ENCODE measurements at regions not wholly inside any gene's neighbourhood (a gene's known extent, or its start where the extent isn't known, plus 50 kb on each side); places are given as distances from the start of the nearest gene placed in this dataset.
"Not testable (repeated sequence)": the region's sequence is repeated elsewhere in the genome, so short reads cannot be mapped to it uniquely, and the experiment has no call there.

DNA sequence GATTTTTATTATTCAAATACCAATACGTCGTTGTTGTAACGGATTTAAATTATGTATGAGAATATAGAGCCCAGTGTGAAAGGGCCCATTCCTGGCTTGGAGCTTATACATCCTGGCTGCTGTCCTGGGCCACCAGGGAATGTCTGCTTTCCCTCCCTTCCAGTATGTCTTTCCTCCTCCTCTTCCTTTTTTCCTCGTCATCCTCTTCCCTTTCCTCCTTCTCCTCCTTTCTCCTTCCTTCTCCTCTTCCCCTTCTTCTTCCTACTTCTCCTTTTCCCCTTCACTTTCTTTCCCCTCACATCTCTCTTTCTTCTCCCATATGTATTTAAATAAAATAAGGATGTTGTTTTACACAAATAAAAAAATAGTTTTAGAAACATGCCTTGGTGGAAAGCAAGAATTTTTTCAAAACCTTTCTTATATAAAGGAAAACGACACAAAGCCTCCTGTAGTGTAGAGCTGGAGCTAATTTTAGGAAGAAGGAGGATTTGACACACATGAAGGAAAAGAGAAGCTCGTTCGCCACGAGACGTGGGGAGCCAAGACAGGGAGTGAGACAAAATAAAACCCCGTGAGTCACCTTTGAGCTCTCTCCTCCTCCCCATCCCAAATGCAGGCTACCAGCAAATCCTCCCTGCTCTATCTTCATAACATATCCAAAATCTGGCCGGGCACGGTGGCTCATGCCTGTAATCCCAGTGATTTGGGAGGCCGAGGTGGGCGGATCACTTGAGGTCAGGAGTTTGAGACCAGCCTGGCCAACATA, 301.1 kb upstream of the LYZL1 start:
- Histone ChIP-seq H3K4me3 (ENCODE audit: low read depth in 1 of 2, low read length in 2 of 2) (no peak overlapping the region), H3K27me3 (ENCODE audit: control insufficient read depth in 1 of 2, insufficient read depth in 2 of 2, low read length in 2 of 2) (no peaks in the 10 kb centered on the region), H3K36me3 (ENCODE audit: insufficient read depth, low read length) (no peaks in the 10 kb centered on the region), H3K9me3 (ENCODE audit: low read length) (no peaks in the 10 kb centered on the region), H3K27ac (ENCODE audit: low read depth, low read length) (no peak overlapping the region), H3K4me1 (ENCODE audit: insufficient read depth, low read length) (peaks cover 6% of the 10 kb centered on the region), H3K9ac (ENCODE audit: low read length) (no peak overlapping the region)

DNA sequence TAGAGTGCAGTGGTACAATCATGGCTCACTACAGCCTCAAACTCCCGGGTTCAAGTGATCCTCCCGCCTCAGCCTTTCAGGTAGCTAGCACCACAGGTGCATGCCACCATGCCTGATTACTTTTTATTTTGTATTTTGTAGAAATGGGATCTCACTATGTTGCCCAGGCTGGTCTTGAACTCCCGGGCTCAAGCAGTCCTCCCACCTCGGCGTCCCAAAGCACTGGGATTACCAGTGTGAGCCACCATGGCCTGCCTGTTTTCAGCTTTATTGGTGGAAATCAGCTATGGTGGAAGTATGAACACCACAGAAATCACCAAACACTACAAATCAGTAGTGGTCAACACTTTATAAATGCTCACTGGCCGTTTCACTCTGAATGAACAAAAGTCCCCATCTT, 299.9 kb upstream of the LYZL1 start:
- no peak overlapping the region for H3K9ac ChIP-seq (ENCODE audit: low read length)
- no peak overlapping the region for H3K4me3 ChIP-seq (ENCODE audit: low read depth in 1 of 2, low read length in 2 of 2)
- H3K36me3 ChIP-seq (ENCODE audit: insufficient read depth, low read length): no peaks in the 10 kb centered on the region
- no peaks in the 10 kb centered on the region for H3K9me3 ChIP-seq (ENCODE audit: low read length)
- H3K4me1 ChIP-seq (ENCODE audit: insufficient read depth, low read length): peaks cover 5% of the 10 kb centered on the region
- H3K27me3 ChIP-seq (ENCODE audit: control insufficient read depth in 1 of 2, insufficient read depth in 2 of 2, low read length in 2 of 2): no peaks in the 10 kb centered on the region
- H3K27ac ChIP-seq (ENCODE audit: low read depth, low read length): no peak overlapping the region

DNA sequence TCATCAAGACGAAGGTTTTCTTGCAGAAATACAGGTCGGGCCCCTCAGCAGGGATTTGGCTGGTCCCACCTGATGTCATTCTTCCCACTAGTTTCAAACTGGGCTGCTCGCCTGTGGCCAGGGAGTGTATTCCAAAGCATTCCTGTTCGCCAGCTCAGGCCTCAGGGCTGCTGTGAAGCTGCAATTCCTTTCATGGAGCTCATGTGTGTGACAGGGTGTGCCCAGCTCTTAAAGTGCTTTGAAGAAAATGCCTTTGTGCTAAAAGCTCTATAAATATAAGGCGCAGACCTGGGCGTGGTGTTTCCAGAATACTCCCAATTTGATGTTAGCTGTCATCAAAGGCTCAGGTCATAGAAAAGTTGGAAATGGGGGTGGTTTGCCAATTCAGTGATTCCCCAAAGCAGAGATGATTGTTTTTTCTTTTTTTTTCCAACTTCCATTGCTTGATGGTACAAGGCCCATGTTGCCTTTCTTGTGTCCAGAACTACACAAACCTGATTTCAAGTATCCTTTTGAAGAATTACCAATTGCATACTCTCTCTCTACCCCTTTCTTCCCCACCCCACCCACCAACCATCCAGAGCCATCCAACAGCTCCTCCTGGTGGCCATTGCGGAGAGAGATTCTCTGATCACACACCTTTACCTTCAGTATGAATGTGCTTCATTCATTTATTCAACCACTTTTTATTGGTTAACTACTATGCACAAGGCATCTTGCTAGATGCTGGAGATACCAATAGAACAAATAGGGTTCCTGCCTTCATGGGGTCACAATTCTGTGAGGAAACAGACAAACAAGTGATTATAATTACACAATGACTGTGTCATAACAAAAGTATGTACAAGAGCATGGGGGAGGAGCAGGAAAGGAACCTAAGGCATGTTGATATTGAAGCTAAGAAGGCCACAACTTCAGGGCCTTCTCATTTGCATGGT, 297.3 kb upstream of the LYZL1 start:
- no peak overlapping the region for H3K27ac ChIP-seq (ENCODE audit: low read depth, low read length)
- H3K4me3 ChIP-seq (ENCODE audit: low read depth in 1 of 2, low read length in 2 of 2): no peak overlapping the region
- no peaks in the 10 kb centered on the region for H3K4me1 ChIP-seq (ENCODE audit: insufficient read depth, low read length)
- H3K9ac ChIP-seq (ENCODE audit: low read length): no peak overlapping the region
- no peaks in the 10 kb centered on the region for H3K9me3 ChIP-seq (ENCODE audit: low read length)
- no peaks in the 10 kb centered on the region for H3K36me3 ChIP-seq (ENCODE audit: insufficient read depth, low read length)
- H3K27me3 ChIP-seq (ENCODE audit: control insufficient read depth in 1 of 2, insufficient read depth in 2 of 2, low read length in 2 of 2): no peaks in the 10 kb centered on the region

DNA sequence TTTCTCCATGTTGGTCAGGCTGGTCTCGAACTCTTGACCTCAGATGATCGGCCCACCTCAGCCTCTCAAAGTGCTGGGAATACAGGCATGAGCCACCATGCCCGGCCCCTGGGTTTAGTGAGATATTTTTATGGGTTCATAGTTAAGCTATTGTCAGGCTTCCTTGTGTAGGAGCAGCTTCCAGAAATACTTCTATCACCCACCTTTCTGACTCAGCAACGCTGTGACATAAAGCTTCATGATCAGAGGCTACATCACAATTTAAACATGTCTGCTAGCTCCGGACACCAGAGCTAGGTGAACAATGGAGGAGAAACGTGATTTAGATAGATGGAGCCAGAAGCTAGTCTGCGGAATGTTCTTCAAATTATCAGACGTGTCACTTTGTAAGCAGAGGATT, 295.8 kb upstream of the LYZL1 start:
- Histone ChIP-seq H3K4me1 (ENCODE audit: insufficient read depth, low read length) (no peaks in the 10 kb centered on the region), H3K4me3 (ENCODE audit: low read depth in 1 of 2, low read length in 2 of 2) (no peak overlapping the region), H3K36me3 (ENCODE audit: insufficient read depth, low read length) (no peaks in the 10 kb centered on the region), H3K27ac (ENCODE audit: low read depth, low read length) (no peak overlapping the region), H3K9me3 (ENCODE audit: low read length) (no peaks in the 10 kb centered on the region), H3K9ac (ENCODE audit: low read length) (no peak overlapping the region), H3K27me3 (ENCODE audit: control insufficient read depth in 1 of 2, insufficient read depth in 2 of 2, low read length in 2 of 2) (no peaks in the 10 kb centered on the region)

DNA sequence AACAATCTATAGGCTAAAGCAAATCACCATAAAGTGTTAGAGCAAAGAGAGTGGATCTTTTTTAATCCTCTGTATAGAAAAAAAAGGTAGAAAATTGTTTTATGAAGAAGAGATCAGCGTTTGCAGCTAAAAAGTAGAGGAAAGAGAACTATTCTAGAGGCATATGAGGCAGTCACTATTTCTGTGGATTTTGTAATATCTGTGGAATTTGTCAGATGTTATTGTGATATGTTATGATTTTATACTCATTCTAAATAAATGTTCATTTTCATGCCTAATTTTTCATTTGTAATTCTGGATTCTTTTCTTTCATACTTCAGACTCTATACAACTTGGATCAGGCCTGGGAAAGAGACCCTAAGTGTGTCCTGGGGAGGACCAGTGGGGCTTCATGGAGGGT, 295.0 kb upstream of the LYZL1 start:
- H3K9ac ChIP-seq (ENCODE audit: low read length): no peak overlapping the region
- no peaks in the 10 kb centered on the region for H3K27me3 ChIP-seq (ENCODE audit: control insufficient read depth in 1 of 2, insufficient read depth in 2 of 2, low read length in 2 of 2)
- H3K36me3 ChIP-seq (ENCODE audit: insufficient read depth, low read length): no peaks in the 10 kb centered on the region
- no peak overlapping the region for H3K27ac ChIP-seq (ENCODE audit: low read depth, low read length)
- H3K4me1 ChIP-seq (ENCODE audit: insufficient read depth, low read length): no peaks in the 10 kb centered on the region
- H3K9me3 ChIP-seq (ENCODE audit: low read length): no peaks in the 10 kb centered on the region
- no peak overlapping the region for H3K4me3 ChIP-seq (ENCODE audit: low read depth in 1 of 2, low read length in 2 of 2)

DNA sequence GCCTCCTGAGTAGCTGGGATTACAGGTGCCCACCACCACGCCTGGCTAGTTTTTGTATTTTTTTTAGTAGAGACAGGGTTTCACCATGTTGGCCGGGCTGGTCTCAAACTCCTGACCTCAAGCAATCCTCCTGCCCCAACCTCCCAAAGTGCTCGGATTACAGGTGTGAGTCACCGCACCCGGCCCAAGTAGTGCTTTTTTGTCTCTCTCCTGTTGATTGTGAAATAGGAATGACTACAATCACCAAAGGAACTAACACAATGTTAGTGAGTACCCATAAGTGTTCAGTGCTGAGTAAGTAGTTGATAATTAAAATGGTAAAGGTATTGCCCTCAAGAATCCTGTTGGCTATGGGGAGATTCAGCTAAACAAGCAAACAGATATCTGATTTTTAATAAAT, 294.1 kb upstream of the LYZL1 start:
- H3K9ac ChIP-seq (ENCODE audit: low read length); H3K9me3 ChIP-seq (ENCODE audit: low read length); H3K36me3 ChIP-seq (ENCODE audit: insufficient read depth, low read length); H3K27ac ChIP-seq (ENCODE audit: low read depth, low read length); H3K27me3 ChIP-seq (ENCODE audit: control insufficient read depth in 1 of 2, insufficient read depth in 2 of 2, low read length in 2 of 2); H3K4me3 ChIP-seq (ENCODE audit: low read depth in 1 of 2, low read length in 2 of 2); H3K4me1 ChIP-seq (ENCODE audit: insufficient read depth, low read length): not testable (repeated sequence)

DNA sequence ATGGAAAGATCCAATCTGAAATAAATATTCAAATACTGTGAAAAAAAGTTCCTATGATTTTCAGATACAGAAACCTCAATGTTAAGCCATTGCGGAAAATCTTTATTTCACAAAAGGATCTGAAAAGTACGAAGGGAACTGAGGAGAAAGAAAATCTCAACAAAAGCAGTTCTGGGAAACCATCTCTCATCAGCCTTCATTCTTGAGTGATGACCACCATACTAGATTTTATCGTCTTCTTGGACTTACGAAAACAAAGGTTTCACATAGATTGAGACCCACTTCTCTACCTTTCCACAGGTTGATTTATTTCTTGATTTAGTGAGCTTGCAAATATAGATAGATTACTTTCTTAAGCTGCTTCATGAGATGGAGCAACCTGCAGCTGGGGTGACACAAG, 293.4 kb upstream of the LYZL1 start:
- H3K27ac ChIP-seq (ENCODE audit: low read depth, low read length): no peak overlapping the region
- H3K9me3 ChIP-seq (ENCODE audit: low read length): no peaks in the 10 kb centered on the region
- no peaks in the 10 kb centered on the region for H3K36me3 ChIP-seq (ENCODE audit: insufficient read depth, low read length)
- H3K4me3 ChIP-seq (ENCODE audit: low read depth in 1 of 2, low read length in 2 of 2): no peak overlapping the region
- no peaks in the 10 kb centered on the region for H3K27me3 ChIP-seq (ENCODE audit: control insufficient read depth in 1 of 2, insufficient read depth in 2 of 2, low read length in 2 of 2)
- no peak overlapping the region for H3K9ac ChIP-seq (ENCODE audit: low read length)
- no peaks in the 10 kb centered on the region for H3K4me1 ChIP-seq (ENCODE audit: insufficient read depth, low read length)

DNA sequence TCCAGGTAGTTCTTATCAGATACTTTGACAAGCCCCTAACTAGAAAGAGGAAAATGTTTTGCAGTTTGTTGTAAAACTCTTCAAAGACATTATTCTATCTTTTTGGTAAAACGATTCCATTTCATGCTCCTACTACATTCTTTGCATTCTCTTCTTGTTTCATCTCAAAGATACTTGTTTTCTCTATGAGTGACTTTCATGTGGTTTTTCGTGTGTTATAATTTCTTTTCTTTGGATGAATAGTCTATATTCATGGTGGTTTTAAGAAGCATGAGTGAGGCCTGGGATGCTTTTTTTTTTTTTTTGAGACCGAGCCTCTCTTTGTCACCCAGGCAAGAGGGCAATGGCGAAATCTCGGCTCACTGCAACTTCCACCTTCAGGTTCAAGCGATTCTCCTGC, 292.5 kb upstream of the LYZL1 start:
- Histone ChIP-seq H3K4me3 (ENCODE audit: low read depth in 1 of 2, low read length in 2 of 2) (no peak overlapping the region), H3K9me3 (ENCODE audit: low read length) (no peaks in the 10 kb centered on the region), H3K4me1 (ENCODE audit: insufficient read depth, low read length) (no peaks in the 10 kb centered on the region), H3K36me3 (ENCODE audit: insufficient read depth, low read length) (no peaks in the 10 kb centered on the region), H3K9ac (ENCODE audit: low read length) (no peak overlapping the region), H3K27ac (ENCODE audit: low read depth, low read length) (no peak overlapping the region), H3K27me3 (ENCODE audit: control insufficient read depth in 1 of 2, insufficient read depth in 2 of 2, low read length in 2 of 2) (no peaks in the 10 kb centered on the region)

DNA sequence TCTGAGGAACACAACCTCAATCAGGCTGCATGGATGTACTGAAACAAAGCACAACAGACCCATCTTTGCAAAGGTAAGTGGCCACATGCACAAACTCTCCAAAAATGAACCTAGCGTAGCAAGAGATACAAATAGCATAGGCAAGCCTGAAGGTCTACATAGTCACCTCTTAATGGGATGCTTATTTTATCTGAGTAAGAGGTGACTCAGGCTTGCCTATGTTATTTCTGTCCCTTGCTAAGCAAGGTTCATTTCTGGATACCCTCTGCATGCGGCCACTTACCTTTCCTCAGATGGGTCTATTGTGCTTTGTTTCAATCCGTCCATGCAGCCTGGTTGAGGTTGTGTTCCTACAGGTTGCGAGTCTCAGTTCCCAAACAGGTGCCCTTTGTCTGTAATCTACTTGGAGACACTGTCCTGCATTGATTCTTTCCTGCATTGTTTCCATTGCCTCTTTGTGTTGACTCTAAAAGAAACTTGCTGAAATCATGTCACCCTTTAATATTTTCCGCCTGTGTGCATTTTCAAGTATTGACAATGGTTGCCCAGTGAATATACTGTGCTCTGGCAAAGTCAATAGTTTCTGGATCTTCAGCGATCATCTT, 291.8 kb upstream of the LYZL1 start:
- Histone ChIP-seq H3K4me1 (ENCODE audit: insufficient read depth, low read length) (no peaks in the 10 kb centered on the region), H3K27me3 (ENCODE audit: control insufficient read depth in 1 of 2, insufficient read depth in 2 of 2, low read length in 2 of 2) (no peaks in the 10 kb centered on the region), H3K4me3 (ENCODE audit: low read depth in 1 of 2, low read length in 2 of 2) (no peak overlapping the region), H3K27ac (ENCODE audit: low read depth, low read length) (no peak overlapping the region), H3K9me3 (ENCODE audit: low read length) (no peaks in the 10 kb centered on the region), H3K36me3 (ENCODE audit: insufficient read depth, low read length) (no peaks in the 10 kb centered on the region), H3K9ac (ENCODE audit: low read length) (no peak overlapping the region)

DNA sequence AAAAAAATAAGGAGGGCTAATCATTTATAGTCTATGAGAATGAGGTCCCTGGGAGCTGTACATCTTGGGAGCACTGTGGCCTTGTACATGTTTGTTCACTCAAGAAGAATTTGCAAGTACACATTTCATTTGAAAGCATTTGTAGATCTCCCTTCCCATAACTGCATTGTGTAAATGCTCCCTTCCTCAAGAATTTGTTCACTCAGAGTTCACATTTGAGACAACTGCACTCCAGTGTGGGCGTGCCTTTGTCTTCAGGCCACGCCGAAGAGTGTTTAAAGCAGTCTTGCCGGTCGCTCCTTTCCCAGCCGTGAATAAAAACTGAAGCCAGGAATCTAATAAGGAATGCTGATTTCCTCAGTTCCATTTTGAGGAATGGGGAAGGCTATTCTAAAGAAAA, 291.1 kb upstream of the LYZL1 start:
- no peaks in the 10 kb centered on the region for H3K4me1 ChIP-seq (ENCODE audit: insufficient read depth, low read length)
- H3K9me3 ChIP-seq (ENCODE audit: low read length): no peaks in the 10 kb centered on the region
- no peak overlapping the region for H3K4me3 ChIP-seq (ENCODE audit: low read depth in 1 of 2, low read length in 2 of 2)
- H3K27ac ChIP-seq (ENCODE audit: low read depth, low read length): no peak overlapping the region
- no peaks in the 10 kb centered on the region for H3K27me3 ChIP-seq (ENCODE audit: control insufficient read depth in 1 of 2, insufficient read depth in 2 of 2, low read length in 2 of 2)
- no peaks in the 10 kb centered on the region for H3K36me3 ChIP-seq (ENCODE audit: insufficient read depth, low read length)
- H3K9ac ChIP-seq (ENCODE audit: low read length): no peak overlapping the region

DNA sequence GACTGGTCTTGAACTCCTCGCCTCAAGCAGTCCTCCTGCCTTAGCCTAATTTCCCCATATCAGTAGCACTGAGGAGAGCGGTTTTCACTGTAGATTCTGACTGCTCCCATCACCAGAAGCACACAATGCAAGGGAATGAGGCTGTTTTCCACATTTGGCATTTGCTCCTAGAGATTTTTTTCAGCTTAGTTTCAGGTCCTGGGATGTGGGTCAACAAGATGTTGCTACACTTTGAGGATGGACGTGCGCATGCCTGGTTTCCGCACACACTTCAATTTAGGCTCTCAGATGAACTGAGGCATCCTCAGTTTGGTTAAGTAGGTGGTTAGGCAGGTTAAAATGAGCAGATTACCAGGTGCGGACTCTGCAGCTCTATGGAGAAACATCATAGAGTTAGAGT, 287.1 kb upstream of the LYZL1 start:
- H3K4me3 ChIP-seq (ENCODE audit: low read depth in 1 of 2, low read length in 2 of 2): no peak overlapping the region
- H3K36me3 ChIP-seq (ENCODE audit: insufficient read depth, low read length): no peaks in the 10 kb centered on the region
- H3K9ac ChIP-seq (ENCODE audit: low read length): no peak overlapping the region
- no peaks in the 10 kb centered on the region for H3K4me1 ChIP-seq (ENCODE audit: insufficient read depth, low read length)
- no peak overlapping the region for H3K27ac ChIP-seq (ENCODE audit: low read depth, low read length)
- no peaks in the 10 kb centered on the region for H3K9me3 ChIP-seq (ENCODE audit: low read length)
- no peaks in the 10 kb centered on the region for H3K27me3 ChIP-seq (ENCODE audit: control insufficient read depth in 1 of 2, insufficient read depth in 2 of 2, low read length in 2 of 2)

Data from muscle layer of colon (tissue), 2 donors.